ENCODE measurements at regions not wholly inside any gene's neighbourhood (a gene's known extent, or its start where the extent isn't known, plus 50 kb on each side); places are given as distances from the start of the nearest gene placed in this dataset.

DNA sequence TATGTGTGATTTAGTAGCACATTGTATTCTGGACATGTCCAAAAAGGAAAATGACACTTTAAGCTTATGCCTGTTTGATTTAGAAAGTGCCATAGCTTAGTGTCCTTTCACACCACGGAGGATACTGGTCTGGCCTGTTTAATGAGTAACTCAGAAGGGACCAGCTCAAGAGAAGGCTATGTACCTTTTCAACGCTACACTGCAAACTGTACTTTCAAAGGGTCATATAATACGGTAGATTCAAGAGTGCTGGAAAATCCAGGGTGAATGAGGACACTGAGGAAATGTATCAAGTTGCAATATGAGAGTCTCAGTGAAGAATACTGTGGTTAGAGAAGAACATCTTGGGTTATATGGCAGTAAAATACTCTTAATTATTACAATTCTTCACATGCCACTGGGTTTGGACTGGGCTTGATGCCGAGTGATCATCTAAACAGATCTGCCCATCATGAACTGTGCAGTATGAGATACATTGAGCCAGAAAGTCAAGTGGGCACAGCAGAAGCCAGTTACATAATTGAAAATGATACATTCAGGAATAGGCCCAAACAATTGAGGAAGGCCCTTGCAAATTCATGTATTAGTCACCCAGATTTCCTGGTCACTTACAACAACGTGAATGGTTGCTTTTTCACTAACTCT is 1211.5 kb upstream of the CDH9 start:
- H3K9me3 ChIP-seq, result no peaks in the 10 kb centered on the region
- TF ChIP-seq, protein P1, sequence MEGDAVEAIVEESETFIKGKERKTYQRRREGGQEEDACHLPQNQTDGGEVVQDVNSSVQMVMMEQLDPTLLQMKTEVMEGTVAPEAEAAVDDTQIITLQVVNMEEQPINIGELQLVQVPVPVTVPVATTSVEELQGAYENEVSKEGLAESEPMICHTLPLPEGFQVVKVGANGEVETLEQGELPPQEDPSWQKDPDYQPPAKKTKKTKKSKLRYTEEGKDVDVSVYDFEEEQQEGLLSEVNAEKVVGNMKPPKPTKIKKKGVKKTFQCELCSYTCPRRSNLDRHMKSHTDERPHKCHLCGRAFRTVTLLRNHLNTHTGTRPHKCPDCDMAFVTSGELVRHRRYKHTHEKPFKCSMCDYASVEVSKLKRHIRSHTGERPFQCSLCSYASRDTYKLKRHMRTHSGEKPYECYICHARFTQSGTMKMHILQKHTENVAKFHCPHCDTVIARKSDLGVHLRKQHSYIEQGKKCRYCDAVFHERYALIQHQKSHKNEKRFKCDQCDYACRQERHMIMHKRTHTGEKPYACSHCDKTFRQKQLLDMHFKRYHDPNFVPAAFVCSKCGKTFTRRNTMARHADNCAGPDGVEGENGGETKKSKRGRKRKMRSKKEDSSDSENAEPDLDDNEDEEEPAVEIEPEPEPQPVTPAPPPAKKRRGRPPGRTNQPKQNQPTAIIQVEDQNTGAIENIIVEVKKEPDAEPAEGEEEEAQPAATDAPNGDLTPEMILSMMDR (IDR thresholded peaks at IDR 0.05), result no peak
- H3K36me3 ChIP-seq, result no peaks in the 10 kb centered on the region
- H3K27me3 ChIP-seq (ENCODE audit: low read depth), result no peaks in the 10 kb centered on the region
- H3K27ac ChIP-seq, result no peak overlapping the region
- intact Hi-C loops (cut with DNase I), result no loop called here
- H3K4me3 ChIP-seq, result no peak overlapping the region
- no peak for ATAC-seq
- no peak for DNase-seq
- no peaks in the 10 kb centered on the region for H3K4me1 ChIP-seq

DNA sequence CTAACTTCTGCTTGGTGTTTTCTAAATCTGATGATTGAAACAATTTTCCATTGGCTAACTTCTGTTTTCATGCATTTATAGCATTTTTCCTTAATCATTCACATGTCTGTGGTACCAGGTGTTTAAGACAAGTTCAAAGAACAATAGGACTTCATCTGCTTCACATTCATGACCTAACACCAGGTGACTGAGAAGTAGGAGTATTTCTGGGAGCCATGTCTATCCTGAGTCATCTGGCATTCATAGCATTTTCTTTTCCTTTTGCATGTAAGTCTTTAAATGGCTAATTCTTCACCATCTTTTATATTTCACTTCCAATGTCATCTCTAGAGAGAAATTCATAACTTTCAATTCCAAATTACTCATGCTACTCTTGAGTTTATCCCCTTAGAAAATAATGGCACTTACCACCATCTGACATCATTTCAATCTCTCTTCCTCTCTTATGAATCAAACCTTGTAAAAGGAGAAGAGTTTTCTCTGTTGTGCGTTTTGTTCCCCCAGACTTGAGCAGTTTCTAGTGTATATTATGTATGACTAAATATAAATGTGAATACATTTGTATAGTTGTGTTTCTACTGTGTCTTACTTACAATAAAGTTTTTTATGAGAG is 1196.1 kb upstream of the CDH9 start:
- Histone ChIP-seq H3K36me3 (no peaks in the 10 kb centered on the region), H3K9me3 (no peaks in the 10 kb centered on the region), H3K4me3 (no peak overlapping the region), H3K27ac (no peak overlapping the region), H3K4me1 (no peaks in the 10 kb centered on the region), H3K27me3 (ENCODE audit: low read depth) (no peaks in the 10 kb centered on the region)
- intact Hi-C loops (cut with DNase I), result no loop called here
- no peak for ATAC-seq
- TF ChIP-seq, protein P1 (IDR thresholded peaks at IDR 0.05), result no peak
- no peak for DNase-seq

DNA sequence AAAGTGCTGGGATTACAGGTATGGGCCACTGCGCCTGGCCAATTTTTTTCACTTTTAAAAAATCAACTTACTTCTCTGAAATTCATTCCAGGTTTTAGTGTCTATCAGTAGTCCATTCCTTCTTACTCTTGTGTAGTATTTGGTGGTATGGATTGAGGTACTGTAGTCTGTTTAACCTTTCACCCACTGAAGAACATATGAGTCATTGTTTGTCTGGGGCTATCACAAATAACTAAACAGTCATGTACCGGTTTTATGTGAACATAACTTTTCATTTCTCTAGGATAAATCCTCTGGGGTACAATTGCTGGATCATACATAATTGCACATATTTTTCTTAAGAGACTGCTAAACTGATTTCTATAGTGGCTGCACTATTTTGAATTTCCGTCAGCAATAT is 1188.0 kb upstream of the CDH9 start:
- H3K36me3 ChIP-seq, result no peaks in the 10 kb centered on the region
- no peak overlapping the region for H3K27ac ChIP-seq
- TF ChIP-seq, protein P1 (IDR thresholded peaks at IDR 0.05), result no peak
- no peak overlapping the region for H3K4me3 ChIP-seq
- no peaks in the 10 kb centered on the region for H3K4me1 ChIP-seq
- DNase-seq, result no peak
- H3K27me3 ChIP-seq (ENCODE audit: low read depth), result no peaks in the 10 kb centered on the region
- intact Hi-C loops (cut with DNase I), result no loop called here
- ATAC-seq, result no peak
- H3K9me3 ChIP-seq, result no peaks in the 10 kb centered on the region

DNA sequence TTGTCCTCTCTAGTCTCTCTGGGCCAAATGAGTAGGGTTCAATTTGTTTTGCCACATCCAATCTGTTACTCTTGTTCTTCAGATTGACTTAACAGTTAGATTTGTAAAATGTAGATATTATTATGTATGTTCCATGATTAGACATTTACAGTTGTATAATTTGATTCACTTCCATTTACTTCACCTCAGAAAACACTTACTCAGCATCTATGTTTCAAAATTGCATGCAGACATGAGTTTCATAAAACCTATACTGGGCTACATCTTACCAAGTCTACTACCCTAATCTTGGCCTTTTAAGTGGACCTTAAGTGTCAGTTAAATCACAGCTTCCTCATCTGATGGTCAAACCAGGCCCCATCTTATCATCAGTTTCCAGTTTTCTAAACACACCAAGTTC is 1181.2 kb upstream of the CDH9 start:
- no peak for ATAC-seq
- intact Hi-C loops (cut with DNase I), result no loop called here
- Histone ChIP-seq H3K4me3 (no peak overlapping the region), H3K36me3 (no peaks in the 10 kb centered on the region), H3K27me3 (ENCODE audit: low read depth) (no peaks in the 10 kb centered on the region), H3K4me1 (no peaks in the 10 kb centered on the region), H3K9me3 (no peaks in the 10 kb centered on the region), H3K27ac (no peak overlapping the region)
- DNase-seq, result no peak
- TF ChIP-seq, protein P1 (IDR thresholded peaks at IDR 0.05), result no peak

DNA sequence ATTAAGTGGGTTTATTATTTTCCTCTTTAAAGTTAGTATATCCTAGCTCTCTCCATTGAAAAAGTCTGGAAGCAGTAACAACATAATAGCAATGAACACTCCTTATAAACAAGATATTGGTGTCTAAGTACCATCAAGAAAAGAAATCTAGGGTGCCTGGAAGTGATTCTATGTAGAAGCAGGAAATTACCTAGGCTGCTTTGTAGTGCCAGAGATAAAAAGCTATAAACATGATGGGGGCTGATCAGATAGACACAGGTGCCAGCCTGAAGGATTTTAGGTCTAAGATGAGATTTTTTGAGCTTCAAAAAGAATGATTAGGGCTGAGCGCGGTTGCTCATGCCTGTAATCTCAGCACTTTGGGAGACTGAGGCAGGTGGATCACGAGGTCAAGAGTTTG is 1179.3 kb upstream of the CDH9 start:
- TF ChIP-seq, protein P1 (IDR thresholded peaks at IDR 0.05), result no peak
- no peaks in the 10 kb centered on the region for H3K36me3 ChIP-seq
- DNase-seq (no peak), ATAC-seq (no peak)
- no peaks in the 10 kb centered on the region for H3K4me1 ChIP-seq
- H3K9me3 ChIP-seq, result no peaks in the 10 kb centered on the region
- no peak overlapping the region for H3K4me3 ChIP-seq
- no peak overlapping the region for H3K27ac ChIP-seq
- no peaks in the 10 kb centered on the region for H3K27me3 ChIP-seq (ENCODE audit: low read depth)
- intact Hi-C loops (cut with DNase I), result no loop called here
